ENCODE measurements at regions not wholly inside any gene's neighbourhood (a gene's known extent, or its start where the extent isn't known, plus 50 kb on each side); places are given as distances from the start of the nearest gene placed in this dataset.
A peak's percentile ranks its signal among the peaks of the same experiment; 100 is the strongest.

- TF ChIP-seq CBX5 (IDR thresholded peaks at IDR 0.05; ENCODE audit: low read depth, low read length) (no peak), ASH2L (IDR thresholded peaks at IDR 0.05; ENCODE audit: low read length) (peak; percentile 60), RAD21 (IDR thresholded peaks at IDR 0.05 in 1 of 2, conservative IDR thresholded peaks at IDR 0.05 in 1 of 2; ENCODE audit: low read depth in 2 of 2, low read length in 2 of 2) (peak; percentile 42 to 57; a peak in 3 of 4 replicates), YY1 (IDR thresholded peaks at IDR 0.05; ENCODE audit: low read depth, low read length) (no peak), TBP (IDR thresholded peaks at IDR 0.05; ENCODE audit: low read depth, low read length) (no peak), NRF1 (IDR thresholded peaks at IDR 0.05; ENCODE audit: low read depth, low read length) (no peak), BACH1 (IDR thresholded peaks at IDR 0.05; ENCODE audit: low read length) (no peak), RBBP5 (IDR thresholded peaks at IDR 0.05; ENCODE audit: borderline replicate concordance, low read depth, low read length) (peak; percentile 39; the same call in 1 of the 2 replicates), EZH2 (IDR thresholded peaks at IDR 0.05; ENCODE audit: low read depth, low read length, severe bottlenecking) (no peak), SUZ12 (IDR thresholded peaks at IDR 0.05; ENCODE audit: low read length) (no peak), TCF12 (IDR thresholded peaks at IDR 0.05; ENCODE audit: low read depth, low read length) (no peak), ATF3 (IDR thresholded peaks at IDR 0.05; ENCODE audit: insufficient read depth, low read depth, low read length) (no peak), RXRA (IDR thresholded peaks at IDR 0.05; ENCODE audit: insufficient read depth, low read depth, low read length) (no peak), SP4 (IDR thresholded peaks at IDR 0.05; ENCODE audit: low read length) (no peak), TAF7 (optimal IDR thresholded peaks at IDR 0.05; ENCODE audit: borderline replicate concordance, low read depth, low read length) (no peak), HDAC6 (IDR thresholded peaks at IDR 0.05; ENCODE audit: low read depth, low read length) (no peak), JUN (IDR thresholded peaks at IDR 0.05; ENCODE audit: low read depth, low read length) (no peak), BCL11A (IDR thresholded peaks at IDR 0.05; ENCODE audit: low read depth in 2 of 2, low read length in 2 of 2) (no peak), MAX (IDR thresholded peaks at IDR 0.05) (peak; percentile 85), TAF1 (IDR thresholded peaks at IDR 0.05; ENCODE audit: low read depth, low read length) (0 out of 2 replicates have a peak, but pooled peaks have one; percentile 35), CTCF (IDR thresholded peaks at IDR 0.05; ENCODE audit: control extremely low read depth in 1 of 3, insufficient read depth in 1 of 3, low read depth in 1 of 3, low read length in 3 of 3) (peak; percentile 35 to 57 (median 55)), KDM4A (IDR thresholded peaks at IDR 0.05; ENCODE audit: low read depth, low read length, severe bottlenecking) (peak; percentile 91)
These were observed 250.8 kb upstream of the RPL38 start (continued) for GRCh38 chr17:73952480-73953205.
